ENCODE measurements at regions not wholly inside any gene's neighbourhood (a gene's known extent, or its start where the extent isn't known, plus 50 kb on each side); places are given as distances from the start of the nearest gene placed in this dataset.

DNA sequence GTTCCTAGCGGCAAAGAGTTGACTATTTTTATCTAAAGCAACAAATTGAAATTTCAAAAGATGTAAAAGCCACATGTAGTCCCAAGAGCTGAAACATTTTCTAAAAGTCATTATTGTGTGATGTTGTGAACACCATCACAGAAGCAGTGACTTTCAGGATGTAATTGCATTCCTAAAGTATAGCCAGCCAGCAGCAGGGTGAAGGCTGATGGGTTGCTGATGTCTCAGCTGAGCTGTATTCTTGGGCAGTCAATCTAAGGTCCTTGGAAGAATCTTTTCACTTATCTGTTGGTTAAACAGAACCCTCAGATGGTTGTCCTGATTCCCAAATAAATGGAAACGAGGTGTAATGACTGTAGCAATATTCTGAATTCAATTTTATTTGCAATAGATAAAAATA is 237.4 kb upstream of the WWC1 start:
- no peak for ATAC-seq
- TF ChIP-seq BACH2 (CRISPR knock-in tag; IDR thresholded peaks at IDR 0.05; ENCODE audit: borderline replicate concordance), result no peak
- TF ChIP-seq SNAI2 (CRISPR knock-in tag; IDR thresholded peaks at IDR 0.05), result no peak
- TF ChIP-seq CSDC2 (CRISPR knock-in tag; IDR thresholded peaks at IDR 0.05), result no peak
- TF ChIP-seq ZNF565 (CRISPR knock-in tag; conservative IDR thresholded peaks at IDR 0.05; ENCODE audit: low read depth), result no peak
- TF ChIP-seq ZFP30 (CRISPR knock-in tag; IDR thresholded peaks at IDR 0.05), result no peak
- no peak for TF ChIP-seq ESRRG (CRISPR knock-in tag; IDR thresholded peaks at IDR 0.05)
- TF ChIP-seq ISL1 (CRISPR knock-in tag; IDR thresholded peaks at IDR 0.05), result no peak
- TF ChIP-seq, protein P1, sequence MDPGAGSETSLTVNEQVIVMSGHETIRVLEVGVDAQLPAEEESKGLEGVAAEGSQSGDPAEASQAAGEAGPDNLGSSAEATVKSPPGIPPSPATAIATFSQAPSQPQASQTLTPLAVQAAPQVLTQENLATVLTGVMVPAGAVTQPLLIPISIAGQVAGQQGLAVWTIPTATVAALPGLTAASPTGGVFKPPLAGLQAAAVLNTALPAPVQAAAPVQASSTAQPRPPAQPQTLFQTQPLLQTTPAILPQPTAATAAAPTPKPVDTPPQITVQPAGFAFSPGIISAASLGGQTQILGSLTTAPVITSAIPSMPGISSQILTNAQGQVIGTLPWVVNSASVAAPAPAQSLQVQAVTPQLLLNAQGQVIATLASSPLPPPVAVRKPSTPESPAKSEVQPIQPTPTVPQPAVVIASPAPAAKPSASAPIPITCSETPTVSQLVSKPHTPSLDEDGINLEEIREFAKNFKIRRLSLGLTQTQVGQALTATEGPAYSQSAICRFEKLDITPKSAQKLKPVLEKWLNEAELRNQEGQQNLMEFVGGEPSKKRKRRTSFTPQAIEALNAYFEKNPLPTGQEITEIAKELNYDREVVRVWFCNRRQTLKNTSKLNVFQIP (CRISPR knock-in tag; IDR thresholded peaks at IDR 0.05; ENCODE audit: borderline replicate concordance, low read depth), result no peak
- TF ChIP-seq, protein P2, sequence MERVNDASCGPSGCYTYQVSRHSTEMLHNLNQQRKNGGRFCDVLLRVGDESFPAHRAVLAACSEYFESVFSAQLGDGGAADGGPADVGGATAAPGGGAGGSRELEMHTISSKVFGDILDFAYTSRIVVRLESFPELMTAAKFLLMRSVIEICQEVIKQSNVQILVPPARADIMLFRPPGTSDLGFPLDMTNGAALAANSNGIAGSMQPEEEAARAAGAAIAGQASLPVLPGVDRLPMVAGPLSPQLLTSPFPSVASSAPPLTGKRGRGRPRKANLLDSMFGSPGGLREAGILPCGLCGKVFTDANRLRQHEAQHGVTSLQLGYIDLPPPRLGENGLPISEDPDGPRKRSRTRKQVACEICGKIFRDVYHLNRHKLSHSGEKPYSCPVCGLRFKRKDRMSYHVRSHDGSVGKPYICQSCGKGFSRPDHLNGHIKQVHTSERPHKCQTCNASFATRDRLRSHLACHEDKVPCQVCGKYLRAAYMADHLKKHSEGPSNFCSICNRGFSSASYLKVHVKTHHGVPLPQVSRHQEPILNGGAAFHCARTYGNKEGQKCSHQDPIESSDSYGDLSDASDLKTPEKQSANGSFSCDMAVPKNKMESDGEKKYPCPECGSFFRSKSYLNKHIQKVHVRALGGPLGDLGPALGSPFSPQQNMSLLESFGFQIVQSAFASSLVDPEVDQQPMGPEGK (CRISPR knock-in tag; IDR thresholded peaks at IDR 0.05; ENCODE audit: borderline replicate concordance), result no peak
- no peak for TF ChIP-seq ZNF8 (CRISPR knock-in tag; IDR thresholded peaks at IDR 0.05)
- TF ChIP-seq ZC3H10 (CRISPR knock-in tag; IDR thresholded peaks at IDR 0.05), result no peak
- TF ChIP-seq RARB (CRISPR knock-in tag; IDR thresholded peaks at IDR 0.05), result no peak
- TF ChIP-seq TCF4 (CRISPR knock-in tag; IDR thresholded peaks at IDR 0.05; ENCODE audit: borderline replicate concordance), result no peak
- TF ChIP-seq, protein P3, sequence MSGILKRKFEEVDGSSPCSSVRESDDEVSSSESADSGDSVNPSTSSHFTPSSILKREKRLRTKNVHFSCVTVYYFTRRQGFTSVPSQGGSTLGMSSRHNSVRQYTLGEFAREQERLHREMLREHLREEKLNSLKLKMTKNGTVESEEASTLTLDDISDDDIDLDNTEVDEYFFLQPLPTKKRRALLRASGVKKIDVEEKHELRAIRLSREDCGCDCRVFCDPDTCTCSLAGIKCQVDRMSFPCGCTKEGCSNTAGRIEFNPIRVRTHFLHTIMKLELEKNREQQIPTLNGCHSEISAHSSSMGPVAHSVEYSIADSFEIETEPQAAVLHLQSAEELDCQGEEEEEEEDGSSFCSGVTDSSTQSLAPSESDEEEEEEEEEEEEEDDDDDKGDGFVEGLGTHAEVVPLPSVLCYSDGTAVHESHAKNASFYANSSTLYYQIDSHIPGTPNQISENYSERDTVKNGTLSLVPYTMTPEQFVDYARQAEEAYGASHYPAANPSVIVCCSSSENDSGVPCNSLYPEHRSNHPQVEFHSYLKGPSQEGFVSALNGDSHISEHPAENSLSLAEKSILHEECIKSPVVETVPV (CRISPR knock-in tag; IDR thresholded peaks at IDR 0.05), result no peak
- no peak for TF ChIP-seq ZNF70 (CRISPR knock-in tag; IDR thresholded peaks at IDR 0.05)
- TF ChIP-seq, protein P4, sequence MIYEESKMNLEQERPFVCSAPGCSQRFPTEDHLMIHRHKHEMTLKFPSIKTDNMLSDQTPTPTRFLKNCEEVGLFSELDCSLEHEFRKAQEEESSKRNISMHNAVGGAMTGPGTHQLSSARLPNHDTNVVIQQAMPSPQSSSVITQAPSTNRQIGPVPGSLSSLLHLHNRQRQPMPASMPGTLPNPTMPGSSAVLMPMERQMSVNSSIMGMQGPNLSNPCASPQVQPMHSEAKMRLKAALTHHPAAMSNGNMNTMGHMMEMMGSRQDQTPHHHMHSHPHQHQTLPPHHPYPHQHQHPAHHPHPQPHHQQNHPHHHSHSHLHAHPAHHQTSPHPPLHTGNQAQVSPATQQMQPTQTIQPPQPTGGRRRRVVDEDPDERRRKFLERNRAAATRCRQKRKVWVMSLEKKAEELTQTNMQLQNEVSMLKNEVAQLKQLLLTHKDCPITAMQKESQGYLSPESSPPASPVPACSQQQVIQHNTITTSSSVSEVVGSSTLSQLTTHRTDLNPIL (CRISPR knock-in tag; IDR thresholded peaks at IDR 0.05; ENCODE audit: low read depth), result no peak
- no peak for TF ChIP-seq GLIS3 (CRISPR knock-in tag; IDR thresholded peaks at IDR 0.05)
- no peak for TF ChIP-seq ZFP3 (CRISPR knock-in tag; IDR thresholded peaks at IDR 0.05)
- TF ChIP-seq PPARA (CRISPR knock-in tag; IDR thresholded peaks at IDR 0.05; ENCODE audit: borderline replicate concordance), result no peak
- no peak for TF ChIP-seq TOX (CRISPR knock-in tag; IDR thresholded peaks at IDR 0.05; ENCODE audit: borderline replicate concordance)

DNA sequence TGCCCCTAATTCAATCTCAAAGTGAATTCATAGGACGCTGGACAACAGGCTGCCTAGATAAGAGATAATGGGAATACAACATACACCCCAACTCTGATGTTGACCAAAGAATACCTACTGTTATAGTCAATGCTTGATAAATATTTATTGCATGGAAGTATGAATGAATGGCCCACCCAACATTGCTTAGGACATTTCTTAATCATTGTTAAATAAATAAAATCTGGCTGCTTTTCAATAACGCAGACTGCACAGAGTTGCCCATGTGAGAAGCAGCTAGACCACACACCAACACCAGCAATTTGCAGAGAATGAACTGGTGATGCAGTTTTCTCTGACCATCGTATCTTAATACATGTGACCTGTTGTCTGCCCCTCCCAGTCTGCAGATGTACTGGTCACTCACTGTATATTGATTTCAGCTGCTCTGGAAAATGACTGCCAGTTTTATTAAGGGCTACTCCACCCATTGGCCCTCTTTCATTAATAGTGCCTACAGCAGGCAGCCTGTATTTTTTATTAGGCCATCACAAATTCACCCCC is 236.2 kb upstream of the WWC1 start:
- ATAC-seq, result no peak
- TF ChIP-seq CSDC2 (CRISPR knock-in tag; IDR thresholded peaks at IDR 0.05), result no peak
- TF ChIP-seq, protein P5, sequence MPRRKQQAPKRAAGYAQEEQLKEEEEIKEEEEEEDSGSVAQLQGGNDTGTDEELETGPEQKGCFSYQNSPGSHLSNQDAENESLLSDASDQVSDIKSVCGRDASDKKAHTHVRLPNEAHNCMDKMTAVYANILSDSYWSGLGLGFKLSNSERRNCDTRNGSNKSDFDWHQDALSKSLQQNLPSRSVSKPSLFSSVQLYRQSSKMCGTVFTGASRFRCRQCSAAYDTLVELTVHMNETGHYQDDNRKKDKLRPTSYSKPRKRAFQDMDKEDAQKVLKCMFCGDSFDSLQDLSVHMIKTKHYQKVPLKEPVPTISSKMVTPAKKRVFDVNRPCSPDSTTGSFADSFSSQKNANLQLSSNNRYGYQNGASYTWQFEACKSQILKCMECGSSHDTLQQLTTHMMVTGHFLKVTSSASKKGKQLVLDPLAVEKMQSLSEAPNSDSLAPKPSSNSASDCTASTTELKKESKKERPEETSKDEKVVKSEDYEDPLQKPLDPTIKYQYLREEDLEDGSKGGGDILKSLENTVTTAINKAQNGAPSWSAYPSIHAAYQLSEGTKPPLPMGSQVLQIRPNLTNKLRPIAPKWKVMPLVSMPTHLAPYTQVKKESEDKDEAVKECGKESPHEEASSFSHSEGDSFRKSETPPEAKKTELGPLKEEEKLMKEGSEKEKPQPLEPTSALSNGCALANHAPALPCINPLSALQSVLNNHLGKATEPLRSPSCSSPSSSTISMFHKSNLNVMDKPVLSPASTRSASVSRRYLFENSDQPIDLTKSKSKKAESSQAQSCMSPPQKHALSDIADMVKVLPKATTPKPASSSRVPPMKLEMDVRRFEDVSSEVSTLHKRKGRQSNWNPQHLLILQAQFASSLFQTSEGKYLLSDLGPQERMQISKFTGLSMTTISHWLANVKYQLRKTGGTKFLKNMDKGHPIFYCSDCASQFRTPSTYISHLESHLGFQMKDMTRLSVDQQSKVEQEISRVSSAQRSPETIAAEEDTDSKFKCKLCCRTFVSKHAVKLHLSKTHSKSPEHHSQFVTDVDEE (CRISPR knock-in tag; IDR thresholded peaks at IDR 0.05), result no peak
- TF ChIP-seq RARB (CRISPR knock-in tag; IDR thresholded peaks at IDR 0.05), result no peak
- no peak for TF ChIP-seq ZNF565 (CRISPR knock-in tag; conservative IDR thresholded peaks at IDR 0.05; ENCODE audit: low read depth)
- no peak for TF ChIP-seq ZC3H10 (CRISPR knock-in tag; IDR thresholded peaks at IDR 0.05)
- TF ChIP-seq GLIS3 (CRISPR knock-in tag; IDR thresholded peaks at IDR 0.05), result no peak
- TF ChIP-seq TCF4 (CRISPR knock-in tag; IDR thresholded peaks at IDR 0.05; ENCODE audit: borderline replicate concordance), result no peak
- TF ChIP-seq PPARA (CRISPR knock-in tag; IDR thresholded peaks at IDR 0.05; ENCODE audit: borderline replicate concordance), result no peak
- no peak for TF ChIP-seq ARNTL (CRISPR knock-in tag; IDR thresholded peaks at IDR 0.05; ENCODE audit: borderline replicate concordance, low read depth)
- no peak for TF ChIP-seq ZNF8 (CRISPR knock-in tag; IDR thresholded peaks at IDR 0.05)
- TF ChIP-seq SNAI2 (CRISPR knock-in tag; IDR thresholded peaks at IDR 0.05), result no peak
- TF ChIP-seq ZFP3 (CRISPR knock-in tag; IDR thresholded peaks at IDR 0.05), result no peak

Data from SK-N-SH treated with all-trans-retinoic acid at 6 μM for 48 hours (cell line).